ENCODE measurements at regions not wholly inside any gene's neighbourhood (a gene's known extent, or its start where the extent isn't known, plus 50 kb on each side); places are given as distances from the start of the nearest gene placed in this dataset.
"Not testable (repeated sequence)": the region's sequence is repeated elsewhere in the genome, so short reads cannot be mapped to it uniquely, and the experiment has no call there.

- no peak for DNase-seq
Observed at GRCh38 chr7:148472406-148472805, 118.2 kb upstream of the C7orf33 start.

- DNase-seq: no peak
Observed at GRCh38 chr7:148473703-148474480, 116.7 kb upstream of the C7orf33 start.

DNA sequence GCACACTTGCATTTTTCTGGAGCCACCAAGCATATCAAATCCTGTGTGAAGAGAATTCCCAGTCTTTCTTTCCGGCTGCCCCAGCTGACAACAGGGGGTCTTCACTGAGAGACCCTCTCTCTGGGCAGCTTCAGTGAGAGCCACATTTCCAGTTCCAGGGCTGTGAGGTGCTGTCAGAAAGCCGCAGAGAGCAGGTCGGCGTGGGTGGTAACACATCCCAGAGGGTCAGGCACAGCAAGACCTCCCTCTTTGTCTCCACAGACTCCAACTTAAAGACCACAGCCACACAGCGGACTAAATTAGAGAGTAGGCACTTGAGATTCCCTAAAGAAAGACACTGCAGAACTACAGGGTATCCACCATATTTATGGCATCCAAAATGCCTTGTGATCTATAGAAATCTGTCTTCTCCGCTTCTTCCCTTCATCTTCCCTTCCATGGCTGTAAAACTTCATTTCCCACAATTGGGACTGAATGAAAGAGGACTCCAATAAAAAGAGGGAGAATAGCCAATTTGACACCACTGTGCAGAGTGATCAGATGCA is 116.0 kb upstream of the C7orf33 start:
- DNase-seq: no peak

GRCh38 chr7:148478551-148478950 is 112.0 kb upstream of the C7orf33 start:
- no peak for DNase-seq

GRCh38 chr7:148480479-148481146 is 110.0 kb upstream of the C7orf33 start:
- no peak for DNase-seq

DNA sequence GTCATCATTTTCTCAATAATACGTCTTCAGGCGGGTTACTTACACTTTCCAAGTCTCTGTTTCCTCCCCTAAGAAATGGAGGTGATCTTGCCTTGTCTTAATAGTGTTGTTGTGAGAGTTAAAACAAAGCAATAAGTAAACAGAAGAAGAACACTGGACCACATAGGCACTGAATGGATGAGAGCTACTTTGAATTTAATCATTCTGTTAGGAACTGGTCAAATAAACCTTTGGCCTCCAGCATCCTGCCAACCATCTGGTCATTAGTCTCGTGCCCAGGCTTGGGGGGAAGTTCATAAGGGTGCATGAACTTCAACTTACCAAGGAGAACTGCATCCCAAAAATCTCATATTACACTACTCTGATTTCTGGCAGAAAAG is 109.4 kb upstream of the C7orf33 start:
- no peak for DNase-seq

GRCh38 chr7:148481971-148482626 is 108.5 kb upstream of the C7orf33 start:
- DNase-seq: no peak

- DNase-seq: no peak
Observed at GRCh38 chr7:148483515-148484308, 106.9 kb upstream of the C7orf33 start.

DNA sequence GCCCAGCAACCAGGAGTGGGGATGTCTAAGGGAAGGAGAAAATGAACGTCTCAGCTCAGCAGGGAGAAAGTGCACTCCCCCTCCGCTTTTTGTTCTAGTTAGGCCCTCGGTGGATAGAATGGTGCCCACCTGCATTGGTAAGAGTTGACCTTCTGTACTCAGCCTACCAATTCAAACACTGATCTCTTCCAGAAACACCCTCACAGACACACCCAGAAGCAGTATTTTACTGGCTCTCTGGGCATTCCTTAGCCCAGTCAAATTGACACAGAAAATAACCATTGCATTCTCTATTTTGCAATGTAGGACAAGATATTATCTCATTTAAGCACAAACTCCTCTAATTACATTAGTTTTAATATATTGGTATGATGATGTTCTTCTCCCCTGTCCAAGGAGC is 106.1 kb upstream of the C7orf33 start:
- no peak for DNase-seq

DNA sequence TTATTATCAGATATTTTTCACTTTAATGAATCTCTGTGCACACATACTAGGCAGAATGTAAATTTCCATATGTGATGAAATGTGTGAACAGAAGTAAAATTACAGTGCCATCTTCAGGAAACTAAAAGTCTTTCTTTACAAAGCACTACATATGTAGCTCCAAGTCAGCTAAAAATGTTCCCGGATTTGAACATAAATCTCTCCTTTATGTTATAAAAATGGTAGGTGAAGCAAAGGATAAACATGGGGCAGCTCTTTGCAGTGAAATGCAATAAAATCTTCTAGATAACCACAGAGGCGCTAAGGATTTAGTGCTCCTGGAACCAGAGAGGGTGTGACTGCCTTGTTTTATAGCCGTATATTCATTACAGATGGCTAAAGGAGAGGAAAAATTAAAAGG is 104.9 kb upstream of the C7orf33 start:
- DNase-seq: no peak

- no peak for DNase-seq
Observed at GRCh38 chr7:148486937-148487336, 103.6 kb upstream of the C7orf33 start.

- DNase-seq: no peak
Observed at GRCh38 chr7:148487912-148488311, 102.7 kb upstream of the C7orf33 start.

- no peak for DNase-seq
Observed at GRCh38 chr7:148489678-148490077, 100.9 kb upstream of the C7orf33 start.

GRCh38 chr7:148492157-148492860 is 98.3 kb upstream of the C7orf33 start:
- DNase-seq: no peak

GRCh38 chr7:148495605-148496004 is 95.0 kb upstream of the C7orf33 start:
- no peak for DNase-seq

DNA sequence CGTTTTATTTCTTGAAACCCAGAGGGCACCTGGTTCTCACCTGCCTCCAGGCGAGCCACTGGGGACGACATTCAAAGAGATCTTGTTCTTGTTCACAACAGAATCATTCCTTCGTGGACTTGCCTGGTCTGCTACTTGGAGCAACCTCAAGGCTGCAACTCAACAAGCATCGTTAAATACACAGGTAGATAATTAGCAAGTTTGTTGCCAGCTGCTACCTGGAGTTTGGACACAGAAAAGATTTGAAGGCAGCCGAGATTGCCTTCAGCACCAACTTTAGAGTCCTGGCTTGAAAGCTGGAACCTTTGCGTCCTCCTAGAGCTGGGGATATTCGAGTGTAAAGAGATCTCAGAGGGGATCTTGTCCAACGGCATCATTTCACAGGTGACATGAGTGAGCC is 89.6 kb upstream of the C7orf33 start:
- DNase-seq: no peak

GRCh38 chr7:148503900-148504487 is 86.6 kb upstream of the C7orf33 start:
- DNase-seq: no peak

GRCh38 chr7:148505645-148506375 is 84.8 kb upstream of the C7orf33 start:
- no peak for DNase-seq

GRCh38 chr7:148507064-148507573 is 83.4 kb upstream of the C7orf33 start:
- not testable (repeated sequence) for DNase-seq

GRCh38 chr7:148507787-148508186 is 82.8 kb upstream of the C7orf33 start:
- no peak for DNase-seq

DNA sequence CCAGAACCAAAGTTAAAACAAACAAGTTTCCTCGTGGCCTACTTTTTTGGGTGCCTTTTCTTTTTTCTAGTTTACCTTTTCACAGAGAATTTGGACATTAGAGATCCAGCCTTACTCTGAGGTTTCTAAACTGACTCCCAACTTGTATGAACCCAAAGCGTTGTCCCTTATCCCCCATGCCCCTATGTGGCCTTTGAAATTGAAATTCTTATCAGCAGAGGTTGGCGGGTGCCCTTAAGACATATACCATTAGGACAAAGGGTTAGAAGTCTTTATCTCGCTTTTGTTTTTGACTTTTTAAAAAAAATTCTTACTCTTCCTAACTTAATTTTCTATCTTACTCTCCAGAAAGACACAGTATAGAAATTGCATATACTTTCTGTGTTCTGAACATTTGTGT is 76.3 kb upstream of the C7orf33 start:
- no peak for DNase-seq
